NCI-H2081 (cell line): ENCODE measurements at regions not wholly inside any gene's neighbourhood (a gene's known extent, or its start where the extent isn't known, plus 50 kb on each side); places are given as distances from the start of the nearest gene placed in this dataset.

Experiments
- DNase-seq, 2 experiments: peaks; one replicate each; lab custom pipeline; 2025; lab: John Stamatoyannopoulos, UW

GRCh38 chr2:7971248-7971647 is 710.6 kb upstream of the ID2 start:
- DNase-seq: no peak

GRCh38 chr2:7971841-7972240 is 710.0 kb upstream of the ID2 start:
- no peak for DNase-seq

- DNase-seq: no peak
Measured at GRCh38 chr2:7972670-7973069, 709.2 kb upstream of the ID2 start.

GRCh38 chr2:7973801-7974480 is 707.9 kb upstream of the ID2 start:
- no peak for DNase-seq

GRCh38 chr2:7974936-7975335 is 706.9 kb upstream of the ID2 start:
- no peak for DNase-seq

GRCh38 chr2:7976206-7976605 is 705.6 kb upstream of the ID2 start:
- DNase-seq: no peak

GRCh38 chr2:7977981-7978380 is 703.9 kb upstream of the ID2 start:
- DNase-seq: peak in 1 of 2 experiments; percentile 21

- DNase-seq: no peak
Measured at GRCh38 chr2:7982054-7982453, 699.8 kb upstream of the ID2 start.

GRCh38 chr2:7983451-7983850 is 698.4 kb upstream of the ID2 start:
- DNase-seq: no peak

GRCh38 chr2:7983912-7984311 is 697.9 kb upstream of the ID2 start:
- DNase-seq: no peak

GRCh38 chr2:7984693-7985353 is 697.0 kb upstream of the ID2 start:
- no peak for DNase-seq

- DNase-seq: no peak
Measured at GRCh38 chr2:7986431-7986830, 695.4 kb upstream of the ID2 start.

GRCh38 chr2:7987992-7988391 is 693.9 kb upstream of the ID2 start:
- no peak for DNase-seq

- no peak for DNase-seq
Measured at GRCh38 chr2:7988440-7988839, 693.4 kb upstream of the ID2 start.

- DNase-seq: no peak
Measured at GRCh38 chr2:7989823-7990222, 692.0 kb upstream of the ID2 start.

GRCh38 chr2:7992612-7993602 is 688.9 kb upstream of the ID2 start:
- peak in 1 of 2 experiments; percentile 23 for DNase-seq

- peak; percentile 53 to 80 for DNase-seq
Measured at GRCh38 chr2:7994397-7994951, 687.4 kb upstream of the ID2 start.

- no peak for DNase-seq
Measured at GRCh38 chr2:7997279-7997678, 684.6 kb upstream of the ID2 start.

- DNase-seq: no peak
Measured at GRCh38 chr2:7999683-8000476, 682.0 kb upstream of the ID2 start.

- no peak for DNase-seq
Measured at GRCh38 chr2:8000870-8001269, 681.0 kb upstream of the ID2 start.

GRCh38 chr2:8002765-8003393 is 679.0 kb upstream of the ID2 start:
- DNase-seq: no peak
